Ovary (tissue), 3 donors: ENCODE measurements at regions not wholly inside any gene's neighbourhood (a gene's known extent, or its start where the extent isn't known, plus 50 kb on each side); places are given as distances from the start of the nearest gene placed in this dataset.

Source experiments
- CTCF ChIP-seq, 3 donors: fragments of 450-650 bp in 2 of 3; fragments of 200-600 bp in 1 of 3; IDR thresholded peaks; one replicate each; pipeline versions ENCODE4 v1.5.1 to v1.8.0; 2016 to 2022; ENCODE audit warnings: antibody characterized with exemption in 3 of 3, mild to moderate bottlenecking in 1 of 3
- POLR2A ChIP-seq: fragments of 450-650 bp; IDR thresholded peaks from one replicate; pipeline ENCODE4 v1.6.1; 2017; ENCODE audit warnings: antibody characterized with exemption, mild to moderate bottlenecking, moderate library complexity
- donor health status: DM: no; HTN: no; CAD: no.

GRCh38 chr6:74256381-74256780, 560.4 kb downstream of the CD109 start:
- no peak for TF ChIP-seq CTCF (IDR thresholded peaks at IDR 0.05)
- no peak for TF ChIP-seq POLR2A
